ENCODE measurements at regions not wholly inside any gene's neighbourhood (a gene's known extent, or its start where the extent isn't known, plus 50 kb on each side); places are given as distances from the start of the nearest gene placed in this dataset.

DNA sequence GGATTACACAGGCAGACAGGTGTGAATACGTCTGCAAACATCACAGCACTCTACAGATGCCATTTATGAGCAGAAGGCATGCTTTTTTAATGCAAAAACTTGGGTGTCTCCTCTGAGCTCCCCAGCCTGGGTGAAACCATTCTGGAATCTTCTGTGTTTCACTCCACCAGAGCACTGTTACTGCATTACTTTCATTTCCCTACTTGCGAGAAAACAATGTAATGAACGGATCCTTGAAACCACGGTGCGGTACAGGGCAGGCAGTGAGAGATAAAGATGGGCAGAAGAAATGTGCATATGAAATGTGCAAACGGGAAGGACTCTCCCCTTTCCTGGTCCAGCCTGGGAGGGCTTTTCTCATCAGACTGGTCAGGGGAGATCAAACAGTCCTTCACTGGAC, 584.3 kb upstream of the KLF4 start:
- TF ChIP-seq, protein P1, sequence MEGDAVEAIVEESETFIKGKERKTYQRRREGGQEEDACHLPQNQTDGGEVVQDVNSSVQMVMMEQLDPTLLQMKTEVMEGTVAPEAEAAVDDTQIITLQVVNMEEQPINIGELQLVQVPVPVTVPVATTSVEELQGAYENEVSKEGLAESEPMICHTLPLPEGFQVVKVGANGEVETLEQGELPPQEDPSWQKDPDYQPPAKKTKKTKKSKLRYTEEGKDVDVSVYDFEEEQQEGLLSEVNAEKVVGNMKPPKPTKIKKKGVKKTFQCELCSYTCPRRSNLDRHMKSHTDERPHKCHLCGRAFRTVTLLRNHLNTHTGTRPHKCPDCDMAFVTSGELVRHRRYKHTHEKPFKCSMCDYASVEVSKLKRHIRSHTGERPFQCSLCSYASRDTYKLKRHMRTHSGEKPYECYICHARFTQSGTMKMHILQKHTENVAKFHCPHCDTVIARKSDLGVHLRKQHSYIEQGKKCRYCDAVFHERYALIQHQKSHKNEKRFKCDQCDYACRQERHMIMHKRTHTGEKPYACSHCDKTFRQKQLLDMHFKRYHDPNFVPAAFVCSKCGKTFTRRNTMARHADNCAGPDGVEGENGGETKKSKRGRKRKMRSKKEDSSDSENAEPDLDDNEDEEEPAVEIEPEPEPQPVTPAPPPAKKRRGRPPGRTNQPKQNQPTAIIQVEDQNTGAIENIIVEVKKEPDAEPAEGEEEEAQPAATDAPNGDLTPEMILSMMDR (IDR thresholded peaks at IDR 0.05; ENCODE audit: extremely low read depth, missing control alignments) = no peak
- DNase-seq (ENCODE audit: low spot score) = no peak

DNA sequence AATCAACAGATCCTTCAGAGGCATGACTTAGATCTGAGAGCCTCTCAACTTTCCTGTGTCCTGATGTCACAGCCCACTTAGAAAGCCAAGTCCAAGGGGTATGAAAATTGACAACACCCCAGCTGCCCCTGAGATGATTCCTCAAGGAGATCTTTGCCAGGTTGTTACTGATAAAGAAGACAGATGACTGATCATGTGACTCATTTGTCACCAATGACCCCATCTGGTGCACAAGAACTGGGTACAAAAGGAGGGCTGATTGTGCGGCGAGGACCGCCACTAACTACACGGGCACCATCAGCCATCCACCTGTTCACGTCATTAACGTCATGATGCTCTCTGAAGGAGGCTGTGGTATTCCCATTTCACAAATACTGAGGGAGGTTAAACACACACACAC, 583.2 kb upstream of the KLF4 start:
- no peak for DNase-seq (ENCODE audit: low spot score)
- TF ChIP-seq, protein P1 (IDR thresholded peaks at IDR 0.05; ENCODE audit: extremely low read depth, missing control alignments) = no peak

DNA sequence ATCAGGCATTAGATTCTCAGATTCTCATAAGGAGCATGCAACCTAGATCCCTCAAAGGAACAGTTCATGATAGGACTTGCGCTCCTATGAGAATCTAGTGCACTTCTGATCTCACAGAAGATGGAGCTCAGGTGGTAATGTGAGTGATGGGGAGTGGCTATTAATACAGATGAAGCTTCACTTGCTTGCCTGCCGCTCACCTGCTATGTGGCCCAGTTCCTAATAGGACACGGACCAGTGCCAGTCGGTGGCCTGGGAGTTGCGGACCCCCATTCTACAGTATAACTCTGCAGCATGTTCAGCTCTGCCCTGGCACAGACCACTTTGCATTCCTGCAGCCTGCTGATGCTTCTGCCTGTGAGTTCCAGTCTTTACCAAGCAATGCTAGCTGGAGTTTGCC, 581.3 kb upstream of the KLF4 start:
- no peak for DNase-seq (ENCODE audit: low spot score)

DNA sequence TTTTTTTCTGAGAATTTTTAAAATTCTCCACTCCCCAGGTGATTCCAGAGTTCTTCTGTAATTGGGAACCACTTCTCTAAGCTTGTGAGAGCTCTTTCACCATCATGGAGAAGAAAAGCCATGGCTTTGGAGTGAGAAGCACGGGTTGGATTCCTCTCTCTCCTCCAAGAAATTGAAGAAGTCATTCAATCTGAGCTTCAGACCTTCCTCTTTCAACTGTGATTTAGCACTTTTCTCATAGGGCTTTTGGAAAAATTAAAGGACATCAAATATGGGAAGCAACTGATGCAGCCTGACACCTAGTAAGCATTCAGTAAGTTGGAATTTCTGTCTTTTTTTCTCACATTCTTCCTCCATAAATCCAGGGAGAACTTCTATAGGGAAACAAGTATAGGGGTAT, 580.4 kb upstream of the KLF4 start:
- TF ChIP-seq, protein P1 (IDR thresholded peaks at IDR 0.05; ENCODE audit: extremely low read depth, missing control alignments) = no peak
- DNase-seq (ENCODE audit: low spot score) = no peak

More for the DNA sequence above, 581.3 kb upstream of the KLF4 start:
- TF ChIP-seq, protein P1 (IDR thresholded peaks at IDR 0.05; ENCODE audit: extremely low read depth, missing control alignments) = no peak

DNA sequence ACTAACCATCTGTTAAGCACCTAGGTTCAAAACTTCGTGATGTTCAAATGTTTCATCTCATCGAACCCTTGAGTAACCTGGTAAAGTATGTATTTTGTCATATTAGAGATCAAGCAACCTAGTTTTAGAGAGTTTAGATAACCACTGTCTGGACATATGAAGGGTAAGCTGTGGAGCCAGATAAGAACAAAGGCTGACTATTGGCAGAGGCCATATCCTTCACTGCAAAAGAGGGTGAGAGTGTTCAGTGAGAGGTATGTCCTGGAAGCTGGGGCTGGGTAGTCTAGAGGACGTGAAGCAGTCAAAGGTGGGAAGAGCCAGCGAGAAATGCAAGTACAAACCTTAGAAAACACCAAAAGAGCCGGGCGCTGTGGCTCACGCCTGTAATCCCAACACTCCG, 573.1 kb upstream of the KLF4 start:
- no peak for DNase-seq (ENCODE audit: low spot score)
- TF ChIP-seq, protein P1 (IDR thresholded peaks at IDR 0.05; ENCODE audit: extremely low read depth, missing control alignments) = no peak

DNA sequence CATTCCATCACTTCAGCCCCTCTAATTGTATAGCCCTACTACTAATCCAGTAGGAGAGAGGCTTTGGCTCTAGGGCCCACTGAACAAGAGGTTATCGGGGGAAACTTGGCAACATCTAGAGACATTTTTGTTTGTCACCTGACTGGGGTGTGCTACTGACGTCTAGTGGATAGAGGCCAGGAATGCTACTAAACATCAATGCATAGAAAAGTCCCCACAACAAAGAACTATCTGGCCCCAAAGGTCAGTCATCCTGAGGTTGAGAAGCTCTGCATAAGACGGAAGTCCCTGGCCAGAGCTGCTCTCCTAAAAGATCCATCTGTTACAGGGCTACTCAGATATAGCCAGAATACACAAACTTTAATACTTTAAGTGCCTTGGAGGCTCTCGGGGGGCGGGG, 570.6 kb upstream of the KLF4 start:
- DNase-seq (ENCODE audit: low spot score) = no peak
- TF ChIP-seq, protein P1 (IDR thresholded peaks at IDR 0.05; ENCODE audit: extremely low read depth, missing control alignments) = no peak

DNA sequence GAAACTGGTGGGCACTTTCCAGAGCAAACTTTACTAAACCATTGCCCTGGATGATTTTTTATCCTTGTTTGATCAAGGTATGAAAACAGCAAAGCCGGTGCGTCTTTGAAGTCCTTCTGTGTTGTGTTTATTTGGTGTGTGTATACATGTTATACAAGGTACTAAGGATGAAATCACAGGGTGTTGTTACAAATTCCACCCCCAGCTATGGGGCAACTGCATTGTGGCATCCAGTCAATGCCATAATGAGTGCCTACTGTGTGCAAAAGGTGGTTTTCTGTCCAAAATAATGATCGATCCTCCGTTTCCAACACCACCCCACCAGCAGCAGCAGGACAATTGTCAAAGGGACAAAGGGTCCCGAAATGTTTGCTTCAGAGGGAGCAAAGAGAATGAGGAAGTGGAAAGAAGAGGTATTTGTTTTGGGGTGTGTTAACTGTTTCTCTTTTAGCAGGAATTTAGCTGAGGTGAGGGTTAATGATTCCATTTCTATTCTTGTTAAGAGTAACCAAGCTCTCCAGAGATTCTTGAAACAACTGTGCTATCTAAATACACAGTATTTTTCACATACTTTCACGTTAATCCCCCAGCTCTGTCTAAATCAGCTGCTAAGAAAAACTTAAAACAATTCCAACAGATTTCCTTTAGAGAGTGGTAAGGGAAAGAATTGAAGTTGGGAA, 568.7 kb upstream of the KLF4 start:
- no peak for DNase-seq (ENCODE audit: low spot score)
- TF ChIP-seq, protein P1 (IDR thresholded peaks at IDR 0.05; ENCODE audit: extremely low read depth, missing control alignments) = no peak
